ENCODE measurements at regions not wholly inside any gene's neighbourhood (a gene's known extent, or its start where the extent isn't known, plus 50 kb on each side); places are given as distances from the start of the nearest gene placed in this dataset.

DNA sequence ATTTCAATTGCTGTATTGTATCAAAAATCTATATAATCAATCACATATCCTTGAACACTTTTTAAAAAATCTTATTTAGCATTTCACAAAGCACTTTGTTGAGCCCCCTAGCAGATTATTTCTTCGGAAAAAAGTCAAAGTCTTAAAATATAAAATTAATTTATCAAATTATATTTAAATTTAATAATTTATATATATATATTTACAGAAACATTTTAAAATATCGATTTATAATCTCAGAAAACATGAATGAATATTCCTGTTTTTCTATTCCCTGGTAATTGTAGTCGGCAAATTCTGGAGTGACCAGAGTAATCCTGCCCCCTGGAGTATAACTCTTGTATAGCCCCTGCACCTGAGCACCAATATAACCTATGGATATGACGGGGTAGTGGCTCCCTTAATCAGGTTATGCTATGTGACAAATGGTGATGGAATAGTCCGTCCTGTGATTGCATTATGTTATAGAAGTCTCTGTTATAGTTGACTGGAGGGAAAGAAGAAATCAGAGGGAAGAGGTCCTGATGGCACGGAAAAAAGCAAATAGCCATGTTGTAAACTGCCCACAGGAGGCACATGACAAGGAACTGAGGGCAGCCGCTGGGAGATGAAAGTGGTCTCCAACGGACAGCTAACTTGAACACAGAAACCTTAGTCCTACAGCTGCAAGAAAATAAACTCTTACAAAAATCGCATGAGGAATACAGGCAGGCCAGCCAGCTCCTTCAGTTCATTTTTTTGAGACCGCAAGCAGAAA, 1092.3 kb downstream of the ARAP2 start:
- H3K27me3 Mint-ChIP-seq = no peaks in the 10 kb centered on the region
- TF ChIP-seq, protein P1, sequence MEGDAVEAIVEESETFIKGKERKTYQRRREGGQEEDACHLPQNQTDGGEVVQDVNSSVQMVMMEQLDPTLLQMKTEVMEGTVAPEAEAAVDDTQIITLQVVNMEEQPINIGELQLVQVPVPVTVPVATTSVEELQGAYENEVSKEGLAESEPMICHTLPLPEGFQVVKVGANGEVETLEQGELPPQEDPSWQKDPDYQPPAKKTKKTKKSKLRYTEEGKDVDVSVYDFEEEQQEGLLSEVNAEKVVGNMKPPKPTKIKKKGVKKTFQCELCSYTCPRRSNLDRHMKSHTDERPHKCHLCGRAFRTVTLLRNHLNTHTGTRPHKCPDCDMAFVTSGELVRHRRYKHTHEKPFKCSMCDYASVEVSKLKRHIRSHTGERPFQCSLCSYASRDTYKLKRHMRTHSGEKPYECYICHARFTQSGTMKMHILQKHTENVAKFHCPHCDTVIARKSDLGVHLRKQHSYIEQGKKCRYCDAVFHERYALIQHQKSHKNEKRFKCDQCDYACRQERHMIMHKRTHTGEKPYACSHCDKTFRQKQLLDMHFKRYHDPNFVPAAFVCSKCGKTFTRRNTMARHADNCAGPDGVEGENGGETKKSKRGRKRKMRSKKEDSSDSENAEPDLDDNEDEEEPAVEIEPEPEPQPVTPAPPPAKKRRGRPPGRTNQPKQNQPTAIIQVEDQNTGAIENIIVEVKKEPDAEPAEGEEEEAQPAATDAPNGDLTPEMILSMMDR (IDR thresholded peaks at IDR 0.05) = no peak
- H3K9me3 Mint-ChIP-seq = peaks cover 2% of the 10 kb centered on the region
- CTCF ChIA-PET = no interaction called here
- POLR2A ChIA-PET = no interaction called here
- DNase-seq (no peak), ATAC-seq (ENCODE audit: poor library complexity) (no peak)
- intact Hi-C loops (cut with DNase I, micrococcal nuclease) = no loop called here
- H3K27ac ChIP-seq (ENCODE audit: low read depth in 1 of 2, low read length in 2 of 2) = no peak overlapping the region
- no peaks in the 10 kb centered on the region for H3K4me1 ChIP-seq (ENCODE audit: insufficient read depth, low read length)
- no peak overlapping the region for H3K4me3 ChIP-seq (ENCODE audit: low read length)
- H3K36me3 Mint-ChIP-seq (ENCODE audit: low read depth) = no peaks in the 10 kb centered on the region
- H3K4me1 Mint-ChIP-seq (ENCODE audit: low read depth) = no peaks in the 10 kb centered on the region
- H3K9me3 ChIP-seq (ENCODE audit: control insufficient read depth in 1 of 2, insufficient read depth in 1 of 2, low read length in 2 of 2) = peaks cover 0 to 4% of the 10 kb centered on the region in 2 experiments
- no peaks in the 10 kb centered on the region for H3K36me3 ChIP-seq (ENCODE audit: insufficient read depth, low read length)
- no peak overlapping the region for H3K4me3 Mint-ChIP-seq
- no peaks in the 10 kb centered on the region for H3K27me3 ChIP-seq (ENCODE audit: control insufficient read depth in 1 of 2, insufficient read depth in 2 of 2, low read length in 2 of 2)
- no peak overlapping the region for H3K27ac Mint-ChIP-seq

GRCh38 chr4:35163168-35163567, 1081.1 kb downstream of the ARAP2 start:
- Histone ChIP-seq H3K9me3 (ENCODE audit: control insufficient read depth in 1 of 2, insufficient read depth in 1 of 2, low read length in 2 of 2) (no peaks in the 10 kb centered on the region), H3K4me1 (ENCODE audit: insufficient read depth, low read length) (no peaks in the 10 kb centered on the region), H3K36me3 (ENCODE audit: insufficient read depth, low read length) (no peaks in the 10 kb centered on the region), H3K27ac (ENCODE audit: low read depth in 1 of 2, low read length in 2 of 2) (no peak overlapping the region), H3K27me3 (ENCODE audit: control insufficient read depth in 1 of 2, insufficient read depth in 2 of 2, low read length in 2 of 2) (no peaks in the 10 kb centered on the region), H3K4me3 (ENCODE audit: low read length) (no peak overlapping the region)
- Mint-ChIP-seq H3K27ac (no peak overlapping the region), H3K9me3 (peaks cover 3% of the 10 kb centered on the region), H3K36me3 (ENCODE audit: low read depth) (no peaks in the 10 kb centered on the region), H3K4me3 (no peak overlapping the region), H3K4me1 (ENCODE audit: low read depth) (no peaks in the 10 kb centered on the region), H3K27me3 (no peaks in the 10 kb centered on the region)
- no peak for ATAC-seq (ENCODE audit: poor library complexity)
- no peak for DNase-seq
- ChIA-PET CTCF (no interaction called here), POLR2A (no interaction called here)
- TF ChIP-seq, protein P1 (IDR thresholded peaks at IDR 0.05) = no peak
- intact Hi-C loops (cut with DNase I, micrococcal nuclease) = no loop called here

GRCh38 chr4:35164063-35164462, 1080.3 kb downstream of the ARAP2 start:
- DNase-seq = no peak
- Histone ChIP-seq H3K27ac (ENCODE audit: low read depth in 1 of 2, low read length in 2 of 2) (no peak overlapping the region), H3K4me1 (ENCODE audit: insufficient read depth, low read length) (no peaks in the 10 kb centered on the region), H3K27me3 (ENCODE audit: control insufficient read depth in 1 of 2, insufficient read depth in 2 of 2, low read length in 2 of 2) (no peaks in the 10 kb centered on the region), H3K36me3 (ENCODE audit: insufficient read depth, low read length) (no peaks in the 10 kb centered on the region), H3K4me3 (ENCODE audit: low read length) (no peak overlapping the region), H3K9me3 (ENCODE audit: control insufficient read depth in 1 of 2, insufficient read depth in 1 of 2, low read length in 2 of 2) (no peaks in the 10 kb centered on the region)
- Mint-ChIP-seq H3K27ac (no peak overlapping the region), H3K9me3 (peaks cover 5% of the 10 kb centered on the region), H3K4me1 (ENCODE audit: low read depth) (no peaks in the 10 kb centered on the region), H3K27me3 (no peaks in the 10 kb centered on the region), H3K4me3 (no peak overlapping the region), H3K36me3 (ENCODE audit: low read depth) (no peaks in the 10 kb centered on the region)
- CTCF ChIA-PET = no interaction called here
- POLR2A ChIA-PET = no interaction called here
- no peak for ATAC-seq (ENCODE audit: poor library complexity)
- TF ChIP-seq, protein P1 (IDR thresholded peaks at IDR 0.05) = no peak
- intact Hi-C loops (cut with DNase I, micrococcal nuclease) = no loop called here
